Uterus (tissue), 2 donors: ENCODE measurements at regions not wholly inside any gene's neighbourhood (a gene's known extent, or its start where the extent isn't known, plus 50 kb on each side); places are given as distances from the start of the nearest gene placed in this dataset.

ENCODE experiments used
- CTCF ChIP-seq, 4 experiments: fragments of 200-600 bp in 2 of 4; fragments of 450-650 bp in 2 of 4; sonication (generic) in 2 of 4; IDR thresholded peaks; one replicate each; pipeline ENCODE4 v1.5.1; 2016 to 2019; ENCODE audit warnings: antibody characterized with exemption in 4 of 4, mild to moderate bottlenecking in 2 of 4, moderate library complexity in 1 of 4
- POLR2A ChIP-seq, 2 donors: fragments of 450-650 bp; IDR thresholded peaks; one replicate each; pipeline ENCODE4 v1.6.1; 2016; ENCODE audit warnings: antibody characterized with exemption in 2 of 2, mild to moderate bottlenecking in 1 of 2, moderate library complexity in 1 of 2

DNA sequence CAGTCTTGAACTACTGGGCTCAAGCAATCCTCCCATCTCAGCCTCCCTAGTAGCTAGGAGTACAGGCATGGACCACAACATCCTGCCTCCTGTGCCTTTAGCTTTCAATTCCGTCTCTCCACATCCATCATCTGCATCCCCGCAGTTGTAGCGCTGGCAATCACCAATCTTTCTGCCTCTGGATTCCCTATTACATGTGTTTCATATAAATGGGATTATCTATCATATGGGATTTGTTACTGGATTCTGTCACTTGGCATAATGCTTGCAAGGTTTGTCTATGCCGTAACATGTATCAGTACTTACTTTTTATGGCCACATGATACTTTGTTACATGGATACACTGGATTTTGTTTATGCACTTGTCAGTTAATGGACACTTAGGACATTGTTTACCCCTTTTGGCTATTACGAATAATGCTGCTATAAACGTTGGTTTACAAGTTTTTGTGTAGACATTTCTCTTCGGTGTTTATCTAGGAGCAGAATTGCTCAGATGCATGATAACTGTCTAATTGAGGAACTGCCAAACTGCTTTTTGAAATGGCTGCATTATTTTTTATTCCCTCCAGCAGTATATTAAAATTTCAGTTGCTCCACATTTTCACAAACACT is 1223.9 kb downstream of the FOXD4L5 start:
- TF ChIP-seq POLR2A (IDR thresholded peaks at IDR 0.05) (no peak), CTCF (IDR thresholded peaks at IDR 0.05) (no peak)
